C4-2B (cell line): ENCODE measurements at regions not wholly inside any gene's neighbourhood (a gene's known extent, or its start where the extent isn't known, plus 50 kb on each side); places are given as distances from the start of the nearest gene placed in this dataset.

Experiments used
- CTCF ChIP-seq: fragments of 450-650 bp; conservative IDR thresholded peaks from 2 replicates; pipeline ENCODE4 v1.5.1; 2017; ENCODE audit warnings: mild to moderate bottlenecking
- ZFX ChIP-seq: fragments of 450-650 bp; IDR thresholded peaks from 2 replicates; pipeline ENCODE4 v1.6.1; 2017

- TF ChIP-seq CTCF, result no peak
- TF ChIP-seq ZFX, result no peak
Measured at GRCh38 chr1:4489486-4489885, 164.9 kb upstream of the AJAP1 start.
